K562 (cell line): ENCODE measurements at regions not wholly inside any gene's neighbourhood (a gene's known extent, or its start where the extent isn't known, plus 50 kb on each side); places are given as distances from the start of the nearest gene placed in this dataset.

Source experiments
- CCNT2 ChIP-seq: IDR thresholded peaks from 2 replicates; pipeline ENCODE4 v1.6.1; 2011; ENCODE audit warnings: borderline replicate concordance, low read depth, mild to moderate bottlenecking, moderate library complexity, mixed read lengths, low read length; ENCODE audit not compliant: insufficient read length; ENCODE audit errors: extremely low read depth
- ELF1 ChIP-seq: fragments of 200-800 bp; sonication (Bioruptor generic); IDR thresholded peaks from 2 replicates; pipeline ENCODE4 v1.6.1; 2016; ENCODE audit warnings: missing genetic modification characterization, missing compliant biosample characterization
- GTF2F1 ChIP-seq: IDR thresholded peaks from 2 replicates; pipeline ENCODE4 v1.6.1; 2011; ENCODE audit warnings: low read depth, low read length, improper control_type of control experiment
- KLF13 ChIP-seq: fragments of 450-650 bp; IDR thresholded peaks from 2 replicates; pipeline ENCODE4 v1.6.1; 2016; ENCODE audit warnings: missing genetic modification characterization, low read depth, mild to moderate bottlenecking, missing compliant biosample characterization, moderate library complexity, borderline replicate concordance
- POLR2AphosphoS2 ChIP-seq: IDR thresholded peaks from 2 replicates; pipeline ENCODE4 v1.6.1; 2012; ENCODE audit warnings: low read length, improper control_type of control experiment
- POLR2AphosphoS5 ChIP-seq: IDR thresholded peaks from 2 replicates; pipeline ENCODE4 v1.6.1; 2011; ENCODE audit warnings: mild to moderate bottlenecking, low read depth, low read length, moderate library complexity; ENCODE audit not compliant: control insufficient read depth, insufficient read depth
- TCF7 ChIP-seq: sonication (generic); IDR thresholded peaks from 2 replicates; pipeline ENCODE4 v1.6.1; 2016; ENCODE audit warnings: antibody characterized with exemption, borderline replicate concordance
- TCF7L2 ChIP-seq: fragments of 150-350 bp; IDR thresholded peaks from 2 replicates; pipeline ENCODE4 v1.6.1; 2016; ENCODE audit warnings: low read depth, mild to moderate bottlenecking, low read length, moderate library complexity
- TRIM24 ChIP-seq, 2 experiments: fragments of 450-650 bp; IDR thresholded peaks; 2 replicates each; pipeline ENCODE4 v1.6.1; 2016
- TF ChIP-seq, protein P1 (sequence below): sonication (generic); formaldehyde crosslinking; IDR thresholded peaks from 2 replicates; pipeline ENCODE4 v1.8.1; 2023; ENCODE audit warnings: mild to moderate bottlenecking, missing genetic modification reagents, moderate library complexity
- TF ChIP-seq, protein P2 (sequence below), 3 experiments: IDR thresholded peaks in 2 of 3; conservative IDR thresholded peaks in 1 of 3; 2 replicates each; pipeline ENCODE4 v1.5.1; 2011 to 2012; ENCODE audit warnings: low read length in 3 of 3, mild to moderate bottlenecking in 3 of 3, control low read depth in 2 of 3, improper control_type of control experiment in 1 of 3, inconsistent platforms in 1 of 3, low read depth in 1 of 3, mixed read lengths in 1 of 3, moderate library complexity in 1 of 3; ENCODE audit not compliant: insufficient read depth in 2 of 3
- TF ChIP-seq, protein P3 (sequence below): sonication (generic); formaldehyde crosslinking; IDR thresholded peaks from 2 replicates; pipeline ENCODE4 v1.8.0; 2023; ENCODE audit warnings: missing genetic modification reagents, mild to moderate bottlenecking, borderline replicate concordance
- TF ChIP-seq, protein P4 (sequence below), 2 experiments: fragments of 450-650 bp in 1 of 2; sonication (generic) in 1 of 2; formaldehyde crosslinking in 1 of 2; IDR thresholded peaks in 1 of 2; conservative IDR thresholded peaks in 1 of 2; 2 replicates each; pipeline versions ENCODE4 v1.6.1 to v1.8.1; 2016 to 2023; ENCODE audit warnings: mild to moderate bottlenecking in 2 of 2, moderate library complexity in 2 of 2, inconsistent platforms in 1 of 2, missing genetic modification reagents in 1 of 2
- TF ChIP-seq, protein P5 (sequence below): fragments of 450-650 bp; IDR thresholded peaks from 2 replicates; pipeline ENCODE4 v1.6.1; 2018; ENCODE audit warnings: mild to moderate bottlenecking, low read depth; ENCODE audit not compliant: partially characterized antibody

DNA sequence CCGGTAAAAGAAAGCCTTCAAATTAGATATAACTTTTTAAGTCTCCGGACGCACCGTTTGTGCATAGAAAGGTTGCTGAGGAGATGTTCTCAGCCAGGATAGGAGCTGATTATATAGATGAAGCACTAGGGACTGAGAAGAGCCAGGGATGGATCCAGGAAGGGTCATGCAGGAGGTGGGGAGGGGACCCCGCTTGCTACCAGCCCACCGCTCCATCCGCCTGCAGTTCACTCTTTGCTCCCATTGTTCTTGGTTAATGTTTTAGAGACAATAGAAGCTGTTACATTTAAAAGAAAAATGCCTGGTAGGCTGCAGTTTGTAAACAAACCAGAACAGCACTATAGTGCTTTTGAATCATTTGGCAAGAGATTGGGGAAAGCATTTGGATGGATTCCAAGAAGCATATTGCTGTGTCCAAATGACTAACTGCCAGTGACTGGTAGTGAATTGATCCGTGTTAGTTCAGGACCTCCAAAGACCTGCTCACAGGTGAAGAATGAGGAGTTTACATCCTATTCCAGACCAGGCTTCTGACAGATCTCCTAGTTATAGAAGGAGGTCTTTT lies 175.9 kb upstream of the TAC1 start:
- no peak for TF ChIP-seq POLR2AphosphoS2
- TF ChIP-seq TCF7L2 = no peak
- no peak for TF ChIP-seq CCNT2
- TF ChIP-seq KLF13 = no peak
- TF ChIP-seq TRIM24 (IDR thresholded peaks at IDR 0.05) = no peak
- TF ChIP-seq, protein P1, sequence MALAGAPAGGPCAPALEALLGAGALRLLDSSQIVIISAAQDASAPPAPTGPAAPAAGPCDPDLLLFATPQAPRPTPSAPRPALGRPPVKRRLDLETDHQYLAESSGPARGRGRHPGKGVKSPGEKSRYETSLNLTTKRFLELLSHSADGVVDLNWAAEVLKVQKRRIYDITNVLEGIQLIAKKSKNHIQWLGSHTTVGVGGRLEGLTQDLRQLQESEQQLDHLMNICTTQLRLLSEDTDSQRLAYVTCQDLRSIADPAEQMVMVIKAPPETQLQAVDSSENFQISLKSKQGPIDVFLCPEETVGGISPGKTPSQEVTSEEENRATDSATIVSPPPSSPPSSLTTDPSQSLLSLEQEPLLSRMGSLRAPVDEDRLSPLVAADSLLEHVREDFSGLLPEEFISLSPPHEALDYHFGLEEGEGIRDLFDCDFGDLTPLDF (CRISPR knock-in tag) = no peak
- TF ChIP-seq, protein P2, sequence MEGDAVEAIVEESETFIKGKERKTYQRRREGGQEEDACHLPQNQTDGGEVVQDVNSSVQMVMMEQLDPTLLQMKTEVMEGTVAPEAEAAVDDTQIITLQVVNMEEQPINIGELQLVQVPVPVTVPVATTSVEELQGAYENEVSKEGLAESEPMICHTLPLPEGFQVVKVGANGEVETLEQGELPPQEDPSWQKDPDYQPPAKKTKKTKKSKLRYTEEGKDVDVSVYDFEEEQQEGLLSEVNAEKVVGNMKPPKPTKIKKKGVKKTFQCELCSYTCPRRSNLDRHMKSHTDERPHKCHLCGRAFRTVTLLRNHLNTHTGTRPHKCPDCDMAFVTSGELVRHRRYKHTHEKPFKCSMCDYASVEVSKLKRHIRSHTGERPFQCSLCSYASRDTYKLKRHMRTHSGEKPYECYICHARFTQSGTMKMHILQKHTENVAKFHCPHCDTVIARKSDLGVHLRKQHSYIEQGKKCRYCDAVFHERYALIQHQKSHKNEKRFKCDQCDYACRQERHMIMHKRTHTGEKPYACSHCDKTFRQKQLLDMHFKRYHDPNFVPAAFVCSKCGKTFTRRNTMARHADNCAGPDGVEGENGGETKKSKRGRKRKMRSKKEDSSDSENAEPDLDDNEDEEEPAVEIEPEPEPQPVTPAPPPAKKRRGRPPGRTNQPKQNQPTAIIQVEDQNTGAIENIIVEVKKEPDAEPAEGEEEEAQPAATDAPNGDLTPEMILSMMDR (IDR thresholded peaks at IDR 0.05 in 2 of 3, conservative IDR thresholded peaks at IDR 0.05 in 1 of 3; ENCODE audit: insufficient read depth in 2 of 3, low read depth in 1 of 3, low read length in 3 of 3) = no peak
- TF ChIP-seq POLR2AphosphoS5 = no peak
- TF ChIP-seq ELF1 (tag) = no peak
- no peak for TF ChIP-seq TCF7
- TF ChIP-seq, protein P3, sequence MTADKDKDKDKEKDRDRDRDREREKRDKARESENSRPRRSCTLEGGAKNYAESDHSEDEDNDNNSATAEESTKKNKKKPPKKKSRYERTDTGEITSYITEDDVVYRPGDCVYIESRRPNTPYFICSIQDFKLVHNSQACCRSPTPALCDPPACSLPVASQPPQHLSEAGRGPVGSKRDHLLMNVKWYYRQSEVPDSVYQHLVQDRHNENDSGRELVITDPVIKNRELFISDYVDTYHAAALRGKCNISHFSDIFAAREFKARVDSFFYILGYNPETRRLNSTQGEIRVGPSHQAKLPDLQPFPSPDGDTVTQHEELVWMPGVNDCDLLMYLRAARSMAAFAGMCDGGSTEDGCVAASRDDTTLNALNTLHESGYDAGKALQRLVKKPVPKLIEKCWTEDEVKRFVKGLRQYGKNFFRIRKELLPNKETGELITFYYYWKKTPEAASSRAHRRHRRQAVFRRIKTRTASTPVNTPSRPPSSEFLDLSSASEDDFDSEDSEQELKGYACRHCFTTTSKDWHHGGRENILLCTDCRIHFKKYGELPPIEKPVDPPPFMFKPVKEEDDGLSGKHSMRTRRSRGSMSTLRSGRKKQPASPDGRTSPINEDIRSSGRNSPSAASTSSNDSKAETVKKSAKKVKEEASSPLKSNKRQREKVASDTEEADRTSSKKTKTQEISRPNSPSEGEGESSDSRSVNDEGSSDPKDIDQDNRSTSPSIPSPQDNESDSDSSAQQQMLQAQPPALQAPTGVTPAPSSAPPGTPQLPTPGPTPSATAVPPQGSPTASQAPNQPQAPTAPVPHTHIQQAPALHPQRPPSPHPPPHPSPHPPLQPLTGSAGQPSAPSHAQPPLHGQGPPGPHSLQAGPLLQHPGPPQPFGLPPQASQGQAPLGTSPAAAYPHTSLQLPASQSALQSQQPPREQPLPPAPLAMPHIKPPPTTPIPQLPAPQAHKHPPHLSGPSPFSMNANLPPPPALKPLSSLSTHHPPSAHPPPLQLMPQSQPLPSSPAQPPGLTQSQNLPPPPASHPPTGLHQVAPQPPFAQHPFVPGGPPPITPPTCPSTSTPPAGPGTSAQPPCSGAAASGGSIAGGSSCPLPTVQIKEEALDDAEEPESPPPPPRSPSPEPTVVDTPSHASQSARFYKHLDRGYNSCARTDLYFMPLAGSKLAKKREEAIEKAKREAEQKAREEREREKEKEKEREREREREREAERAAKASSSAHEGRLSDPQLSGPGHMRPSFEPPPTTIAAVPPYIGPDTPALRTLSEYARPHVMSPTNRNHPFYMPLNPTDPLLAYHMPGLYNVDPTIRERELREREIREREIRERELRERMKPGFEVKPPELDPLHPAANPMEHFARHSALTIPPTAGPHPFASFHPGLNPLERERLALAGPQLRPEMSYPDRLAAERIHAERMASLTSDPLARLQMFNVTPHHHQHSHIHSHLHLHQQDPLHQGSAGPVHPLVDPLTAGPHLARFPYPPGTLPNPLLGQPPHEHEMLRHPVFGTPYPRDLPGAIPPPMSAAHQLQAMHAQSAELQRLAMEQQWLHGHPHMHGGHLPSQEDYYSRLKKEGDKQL (CRISPR knock-in tag) = no peak
- TF ChIP-seq, protein P4, sequence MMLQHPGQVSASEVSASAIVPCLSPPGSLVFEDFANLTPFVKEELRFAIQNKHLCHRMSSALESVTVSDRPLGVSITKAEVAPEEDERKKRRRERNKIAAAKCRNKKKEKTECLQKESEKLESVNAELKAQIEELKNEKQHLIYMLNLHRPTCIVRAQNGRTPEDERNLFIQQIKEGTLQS (IDR thresholded peaks at IDR 0.05) = no peak
- TF ChIP-seq, protein P4 (CRISPR knock-in tag; conservative IDR thresholded peaks at IDR 0.05) = no peak
- TF ChIP-seq GTF2F1 = no peak
- TF ChIP-seq, protein P5, sequence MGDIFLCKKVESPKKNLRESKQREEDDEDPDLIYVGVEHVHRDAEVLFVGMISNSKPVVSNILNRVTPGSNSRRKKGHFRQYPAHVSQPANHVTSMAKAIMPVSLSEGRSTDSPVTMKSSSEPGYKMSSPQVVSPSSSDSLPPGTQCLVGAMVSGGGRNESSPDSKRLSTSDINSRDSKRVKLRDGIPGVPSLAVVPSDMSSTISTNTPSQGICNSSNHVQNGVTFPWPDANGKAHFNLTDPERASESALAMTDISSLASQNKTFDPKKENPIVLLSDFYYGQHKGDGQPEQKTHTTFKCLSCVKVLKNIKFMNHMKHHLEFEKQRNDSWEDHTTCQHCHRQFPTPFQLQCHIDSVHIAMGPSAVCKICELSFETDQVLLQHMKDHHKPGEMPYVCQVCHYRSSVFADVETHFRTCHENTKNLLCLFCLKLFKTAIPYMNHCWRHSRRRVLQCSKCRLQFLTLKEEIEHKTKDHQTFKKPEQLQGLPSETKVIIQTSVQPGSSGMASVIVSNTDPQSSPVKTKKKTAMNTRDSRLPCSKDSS = no peak
